ENCODE measurements at regions not wholly inside any gene's neighbourhood (a gene's known extent, or its start where the extent isn't known, plus 50 kb on each side); places are given as distances from the start of the nearest gene placed in this dataset.

DNA sequence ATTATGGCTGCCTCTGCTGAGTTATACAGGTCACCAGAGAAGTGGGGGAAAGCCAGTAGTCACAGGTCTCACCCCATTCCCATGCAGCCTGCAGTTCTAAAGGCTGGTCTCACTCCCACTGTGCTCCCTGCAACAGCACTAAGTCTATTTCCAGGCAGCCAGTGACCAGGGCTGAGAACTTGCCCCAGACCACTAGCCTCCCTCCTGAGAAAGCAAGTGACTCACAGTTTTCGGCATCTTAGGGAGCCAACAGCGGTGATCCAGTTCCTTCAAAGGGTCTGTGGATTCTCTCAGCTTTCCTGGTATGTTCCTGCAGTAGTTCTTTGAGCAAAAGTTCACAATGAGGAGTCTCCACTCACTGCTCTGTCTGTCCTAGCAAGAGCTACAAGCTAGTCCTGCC lies 329.6 kb upstream of the MAP2 start:
- TF ChIP-seq POLR2A (IDR thresholded peaks at IDR 0.05; ENCODE audit: low read depth, low read length) (no peak), POLR2AphosphoS5 (IDR thresholded peaks at IDR 0.05; ENCODE audit: low read depth, low read length) (no peak), TAF1 (IDR thresholded peaks at IDR 0.05; ENCODE audit: borderline replicate concordance, low read depth, low read length) (no peak)

Data from GM12892 (cell line).